HG03039 (cell line): ENCODE measurements at regions not wholly inside any gene's neighbourhood (a gene's known extent, or its start where the extent isn't known, plus 50 kb on each side); places are given as distances from the start of the nearest gene placed in this dataset.
A peak's percentile ranks its signal among the peaks of the same experiment; 100 is the strongest.

Experiments
- ATAC-seq: cut with Tn5 transposase; IDR thresholded peaks from one replicate; pipeline ENCODE4 v1.9.1; 2021; ENCODE audit warnings: mild to moderate bottlenecking, moderate library complexity; ENCODE audit not compliant: unreplicated experiment

DNA sequence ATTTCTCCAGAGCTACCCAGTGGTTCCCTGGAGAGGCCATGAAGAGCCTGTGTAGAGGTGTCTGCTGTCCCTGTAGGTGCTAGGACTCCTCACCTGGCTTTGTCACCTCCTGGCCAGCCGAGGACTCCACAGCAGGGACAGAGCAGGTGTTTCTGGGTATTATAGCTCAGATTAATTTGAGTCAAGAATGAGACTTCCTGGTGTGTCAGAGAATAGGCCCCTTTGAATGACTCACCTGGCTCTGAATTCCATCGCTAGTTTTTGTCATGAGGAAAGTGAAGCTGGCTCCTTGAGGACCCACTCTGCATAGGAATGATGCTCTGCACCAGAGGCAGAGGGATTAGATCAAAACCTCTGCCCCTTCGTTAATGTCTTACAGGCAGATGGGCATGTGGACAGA lies 167.5 kb upstream of the TOPAZ1 start:
- ATAC-seq = no peak

- no peak for ATAC-seq
Observed at GRCh38 chr3:44076221-44076829, 165.4 kb upstream of the TOPAZ1 start.

- no peak for ATAC-seq
Observed at GRCh38 chr3:44077267-44077666, 164.4 kb upstream of the TOPAZ1 start.

GRCh38 chr3:44078863-44079262 lies 162.8 kb upstream of the TOPAZ1 start:
- ATAC-seq = no peak

- ATAC-seq = no peak
Observed at GRCh38 chr3:44079916-44080315, 161.8 kb upstream of the TOPAZ1 start.

DNA sequence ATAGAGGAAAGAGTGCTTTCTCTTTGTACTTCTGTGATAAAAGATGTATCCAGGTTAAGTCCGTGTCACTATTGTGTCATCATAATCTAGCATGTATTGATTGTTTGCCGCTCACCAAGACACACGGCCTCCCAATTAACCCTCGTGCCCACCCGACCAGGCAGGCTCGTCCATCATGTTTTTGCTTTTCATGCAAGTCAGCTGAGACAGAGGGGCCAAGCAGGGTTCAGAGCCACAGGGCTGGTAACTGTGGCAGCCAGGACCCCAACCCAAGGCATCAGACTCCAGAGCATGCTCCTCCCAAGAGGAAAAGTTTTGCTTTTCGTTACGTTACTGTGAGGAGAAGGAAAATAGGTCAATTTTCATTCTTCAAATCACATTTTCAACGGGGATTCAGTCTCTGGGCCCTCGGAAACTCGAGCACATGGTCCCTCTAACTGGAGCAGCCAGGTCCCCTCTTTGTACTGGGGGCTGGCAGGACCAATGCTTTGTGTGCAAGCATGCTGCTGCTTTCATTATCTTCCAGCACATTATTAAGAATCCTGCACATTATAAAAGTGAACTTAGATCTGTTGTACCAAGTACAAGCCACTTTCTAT lies 161.1 kb upstream of the TOPAZ1 start:
- ATAC-seq = no peak

DNA sequence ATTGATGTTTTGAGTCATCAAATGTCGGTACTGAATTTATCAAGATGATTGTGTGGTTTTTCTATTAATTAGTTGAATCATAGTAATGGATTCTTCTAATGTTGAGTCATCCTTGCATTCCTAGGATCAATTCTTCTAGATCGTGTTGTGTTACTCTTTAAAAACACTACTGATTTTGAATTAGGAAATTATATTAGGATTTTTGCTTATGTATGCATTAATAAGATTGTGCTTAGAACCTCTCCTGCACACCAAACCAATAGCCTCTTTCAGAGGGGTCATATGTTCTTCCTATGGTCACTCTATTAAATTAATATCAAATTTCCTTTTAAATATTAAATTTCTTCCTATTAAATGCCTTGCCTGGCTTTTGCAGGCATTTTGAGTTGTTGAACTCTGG lies 151.7 kb upstream of the TOPAZ1 start:
- ATAC-seq = no peak

- ATAC-seq = no peak
Observed at GRCh38 chr3:44092497-44092896, 149.2 kb upstream of the TOPAZ1 start.

DNA sequence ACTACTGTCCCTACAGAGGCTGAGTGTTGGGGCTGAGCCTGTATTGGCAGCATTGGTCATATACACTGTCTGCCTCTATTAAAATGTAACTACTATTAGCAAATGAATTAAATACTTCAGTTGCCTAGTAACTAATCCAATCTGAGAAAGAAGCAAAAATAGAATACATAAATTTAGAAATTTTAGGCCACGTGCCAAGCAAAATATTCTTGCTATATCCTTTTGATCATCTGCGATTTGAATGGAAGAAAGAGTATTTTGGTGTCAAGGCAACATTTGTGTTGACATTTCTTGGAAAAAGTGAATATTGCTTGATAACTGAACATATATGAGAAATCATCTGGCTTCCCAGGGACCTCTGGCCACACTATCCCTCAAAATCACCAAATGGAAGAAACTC lies 148.2 kb upstream of the TOPAZ1 start:
- no peak for ATAC-seq

- no peak for ATAC-seq
Observed at GRCh38 chr3:44098656-44099415, 142.8 kb upstream of the TOPAZ1 start.

DNA sequence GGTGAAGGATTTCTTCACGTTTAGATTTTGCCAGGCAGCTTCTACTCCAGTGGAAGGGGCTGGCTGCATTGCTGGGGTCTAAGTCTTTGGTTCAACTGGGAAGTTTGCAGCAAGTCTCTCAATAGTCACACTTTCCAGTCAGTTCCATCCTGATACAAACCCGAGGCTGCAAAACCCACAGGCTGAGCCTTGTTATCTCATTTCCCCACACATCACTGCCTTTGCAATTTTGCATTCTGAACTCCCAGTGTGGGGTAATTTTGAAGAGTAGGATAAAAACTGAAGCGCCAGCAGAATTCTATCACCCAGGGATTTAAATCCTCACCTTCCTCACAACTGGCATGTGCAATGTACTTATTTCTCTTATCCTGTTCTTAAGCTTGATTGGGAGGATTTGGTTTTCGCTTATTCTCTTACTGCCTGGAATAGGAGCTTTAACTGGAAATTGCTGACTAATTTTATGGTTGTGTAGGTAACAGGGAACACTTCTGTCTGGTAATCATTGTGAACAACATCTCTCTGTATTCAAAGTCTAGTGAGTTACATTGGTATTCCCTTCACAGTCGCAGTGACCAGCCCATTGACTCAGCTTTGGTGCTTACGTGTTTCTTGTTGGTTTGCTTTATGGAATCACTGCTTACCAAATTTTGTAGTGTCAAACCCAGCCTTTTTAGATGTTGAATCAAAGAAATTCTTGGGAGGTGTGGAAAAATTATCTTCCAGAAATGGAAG lies 142.0 kb upstream of the TOPAZ1 start:
- no peak for ATAC-seq

DNA sequence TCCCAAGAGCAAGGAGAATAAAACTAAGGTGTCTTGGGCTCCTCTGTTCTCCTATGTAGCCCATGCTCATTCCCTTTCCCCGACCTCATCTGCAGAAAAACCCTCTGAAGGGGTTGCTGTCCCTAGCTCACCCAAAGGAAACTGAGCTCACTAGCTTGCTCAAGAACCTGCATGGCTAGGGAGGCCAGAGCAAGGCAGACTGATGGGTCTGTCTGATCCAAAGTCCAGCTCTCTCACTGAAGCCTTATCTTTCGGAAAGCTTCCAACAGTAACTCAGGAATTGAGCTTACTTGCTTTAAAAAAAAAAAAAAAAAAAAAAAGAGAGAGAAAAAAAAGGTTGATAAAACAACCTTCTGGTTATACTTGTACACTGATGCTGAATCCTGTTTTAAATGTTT lies 141.4 kb upstream of the TOPAZ1 start:
- ATAC-seq = no peak

DNA sequence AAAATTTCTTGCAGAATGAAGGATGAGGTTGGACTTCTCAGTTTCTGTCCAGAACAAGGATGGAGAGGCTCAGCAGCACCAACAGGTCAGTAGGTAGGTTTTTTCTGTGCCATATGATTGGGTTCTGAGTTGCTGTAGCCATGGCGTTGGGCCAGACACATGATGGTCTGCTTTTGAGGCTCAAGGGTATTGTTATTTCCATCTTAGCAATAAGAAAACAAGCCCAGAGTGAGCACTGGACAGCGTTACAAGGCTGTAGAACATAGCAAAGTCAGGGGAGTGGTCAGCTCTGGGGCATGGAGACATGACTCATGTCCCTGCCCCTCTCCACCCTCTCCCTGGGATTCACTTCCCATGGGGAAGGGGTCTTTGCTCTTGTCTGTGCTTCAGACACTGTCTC lies 137.6 kb upstream of the TOPAZ1 start:
- no peak for ATAC-seq

DNA sequence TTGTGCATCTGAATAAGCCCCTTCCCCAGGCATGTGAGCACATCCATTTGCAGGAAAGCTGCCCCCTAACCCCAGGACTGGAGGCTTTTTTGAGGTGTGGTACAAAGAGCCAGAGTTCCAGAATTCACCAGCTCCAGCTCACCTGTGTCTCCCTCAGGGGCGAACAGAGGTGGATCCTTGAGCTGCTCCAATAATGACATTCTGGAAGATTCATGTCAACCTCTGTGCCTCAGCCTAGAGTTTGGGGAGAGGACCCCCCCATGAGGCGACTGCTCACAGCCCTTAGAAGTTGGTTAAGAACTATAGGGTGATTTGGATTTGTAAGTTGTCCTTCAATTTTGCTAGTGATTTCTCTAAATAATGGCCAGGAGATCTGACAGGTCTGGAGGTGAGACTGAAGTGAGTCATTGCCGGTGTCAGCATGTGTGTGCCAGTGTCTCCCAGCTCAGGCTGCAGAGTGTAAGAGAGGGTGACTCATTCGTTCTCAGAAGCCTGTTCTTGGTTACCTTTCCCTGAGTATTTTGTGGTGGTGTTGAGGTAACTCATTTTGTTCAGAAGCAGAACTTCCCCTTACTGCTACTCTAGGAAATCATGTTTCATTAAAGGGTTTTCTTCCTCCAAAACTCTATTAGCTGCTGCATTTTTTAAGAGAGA lies 136.9 kb upstream of the TOPAZ1 start:
- peak; percentile 94 for ATAC-seq

- ATAC-seq = no peak
Observed at GRCh38 chr3:44105571-44105970, 136.1 kb upstream of the TOPAZ1 start.

GRCh38 chr3:44106756-44107155 lies 134.9 kb upstream of the TOPAZ1 start:
- no peak for ATAC-seq

DNA sequence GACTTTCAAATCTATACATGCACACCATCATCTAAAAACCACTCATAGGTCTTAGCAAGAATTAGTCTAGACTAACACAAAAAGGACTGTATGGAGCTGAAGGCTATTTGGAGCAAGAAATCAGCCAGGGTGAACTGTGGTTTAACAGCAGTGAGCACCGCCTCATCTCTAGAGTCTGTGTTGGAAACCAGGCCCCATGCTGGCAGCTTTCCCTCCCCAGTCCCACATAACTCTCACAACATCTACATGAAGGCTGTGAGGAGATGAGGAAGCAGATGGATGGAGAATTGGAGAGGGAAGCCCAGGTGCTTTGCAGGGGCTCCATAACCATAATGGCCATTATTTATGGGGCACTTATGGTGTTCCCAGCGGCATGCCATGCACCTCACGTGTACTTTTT lies 133.2 kb upstream of the TOPAZ1 start:
- ATAC-seq = no peak

DNA sequence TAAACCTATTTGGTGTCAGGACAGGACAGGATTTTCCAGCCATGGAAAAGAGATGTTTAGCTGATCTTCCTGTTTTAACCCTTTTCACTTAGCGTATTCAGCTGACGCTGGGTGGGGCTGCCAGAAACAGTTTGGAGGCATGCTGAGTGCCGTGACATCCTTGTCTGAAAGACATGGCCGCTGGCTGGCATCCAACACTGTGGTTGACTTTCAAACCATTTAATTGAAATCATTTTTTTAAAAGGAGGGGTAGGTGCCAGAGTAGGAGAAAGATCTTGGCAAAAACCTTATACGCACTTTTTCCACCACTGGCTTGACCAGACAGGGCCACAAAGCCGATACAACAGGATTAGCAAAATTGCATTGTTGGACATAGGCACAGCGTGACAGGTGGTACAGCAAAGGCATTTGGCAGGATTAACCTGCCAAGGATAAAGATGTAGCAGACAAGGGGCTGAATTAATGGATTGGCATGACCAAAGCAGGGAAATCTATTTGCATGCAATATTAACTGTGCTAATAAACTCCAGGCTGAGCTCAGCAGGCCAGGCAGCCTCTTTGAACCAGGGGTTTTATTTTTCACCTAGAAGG lies 131.8 kb upstream of the TOPAZ1 start:
- ATAC-seq = no peak

GRCh38 chr3:44110648-44111047 lies 131.0 kb upstream of the TOPAZ1 start:
- no peak for ATAC-seq

- no peak for ATAC-seq
Observed at GRCh38 chr3:44111482-44111881, 130.2 kb upstream of the TOPAZ1 start.

- ATAC-seq = no peak
Observed at GRCh38 chr3:44114142-44114541, 127.5 kb upstream of the TOPAZ1 start.
